Mucosa of rectum (tissue), 2 donors: ENCODE measurements at regions not wholly inside any gene's neighbourhood (a gene's known extent, or its start where the extent isn't known, plus 50 kb on each side); places are given as distances from the start of the nearest gene placed in this dataset.

Source experiments
- H3K27ac ChIP-seq, 2 donors: one replicate each; pipeline ENCODE4 v1.7.0; 2013; ENCODE audit warnings: inconsistent platforms in 2 of 2, low read depth in 2 of 2, low read length in 2 of 2
- H3K27me3 ChIP-seq, 2 donors: one replicate each; pipeline ENCODE4 v1.7.0; 2013; ENCODE audit warnings: low read length in 2 of 2; ENCODE audit not compliant: control insufficient read depth in 2 of 2, insufficient read depth in 2 of 2
- H3K36me3 ChIP-seq, 2 donors: one replicate each; pipeline ENCODE4 v1.7.0; 2013; ENCODE audit warnings: low read length in 2 of 2; ENCODE audit not compliant: control insufficient read depth in 2 of 2, insufficient read depth in 2 of 2
- H3K4me1 ChIP-seq, 2 donors: one replicate each; pipeline ENCODE4 v1.7.0; 2013; ENCODE audit warnings: low read length in 2 of 2, mild to moderate bottlenecking in 1 of 2; ENCODE audit not compliant: control insufficient read depth in 2 of 2, insufficient read depth in 2 of 2
- H3K4me3 ChIP-seq, 2 donors: one replicate each; pipeline ENCODE4 v1.7.0; 2013; ENCODE audit warnings: low read length in 2 of 2
- H3K9ac ChIP-seq, 2 donors: one replicate each; pipeline ENCODE4 v1.7.0; 2013; ENCODE audit warnings: low read length in 2 of 2, low read depth in 1 of 2, mild to moderate bottlenecking in 1 of 2
- H3K9me3 ChIP-seq, 2 donors: one replicate each; pipeline ENCODE4 v1.7.0; 2013; ENCODE audit warnings: low read length in 2 of 2; ENCODE audit not compliant: control insufficient read depth in 2 of 2
- donor health status: healthy.
- donor health status: Normal muscosa, but diverticular disease.

- H3K9me3 ChIP-seq: no peaks in the 10 kb centered on the region
- H3K4me1 ChIP-seq: no peaks in the 10 kb centered on the region
- no peak overlapping the region for H3K4me3 ChIP-seq
- H3K9ac ChIP-seq: no peak overlapping the region
- no peak overlapping the region for H3K27ac ChIP-seq
- no peaks in the 10 kb centered on the region for H3K27me3 ChIP-seq
- H3K36me3 ChIP-seq: no peaks in the 10 kb centered on the region
These were observed 362.0 kb downstream of the PRELID2 start for GRCh38 chr5:145473042-145473642.

- Histone ChIP-seq H3K36me3 (no peaks in the 10 kb centered on the region), H3K27me3 (no peaks in the 10 kb centered on the region), H3K4me3 (no peak overlapping the region), H3K27ac (no peak overlapping the region), H3K9me3 (no peaks in the 10 kb centered on the region), H3K9ac (no peak overlapping the region), H3K4me1 (no peaks in the 10 kb centered on the region)
These were observed 363.1 kb downstream of the PRELID2 start for GRCh38 chr5:145471831-145472612.

- Histone ChIP-seq H3K36me3 (no peaks in the 10 kb centered on the region), H3K4me3 (no peak overlapping the region), H3K27me3 (no peaks in the 10 kb centered on the region), H3K9ac (no peak overlapping the region), H3K27ac (no peak overlapping the region), H3K9me3 (no peaks in the 10 kb centered on the region), H3K4me1 (no peaks in the 10 kb centered on the region)
These were observed 364.1 kb downstream of the PRELID2 start for GRCh38 chr5:145471026-145471425.

GRCh38 chr5:145470396-145470979 lies 364.7 kb downstream of the PRELID2 start:
- H3K27ac ChIP-seq: no peak overlapping the region
- H3K27me3 ChIP-seq: no peaks in the 10 kb centered on the region
- H3K9ac ChIP-seq: no peak overlapping the region
- no peaks in the 10 kb centered on the region for H3K9me3 ChIP-seq
- no peaks in the 10 kb centered on the region for H3K4me1 ChIP-seq
- no peak overlapping the region for H3K4me3 ChIP-seq
- H3K36me3 ChIP-seq: no peaks in the 10 kb centered on the region

GRCh38 chr5:145467446-145467845 lies 367.7 kb downstream of the PRELID2 start:
- H3K27ac ChIP-seq: no peak overlapping the region
- no peaks in the 10 kb centered on the region for H3K4me1 ChIP-seq
- H3K27me3 ChIP-seq: no peaks in the 10 kb centered on the region
- H3K9me3 ChIP-seq: no peaks in the 10 kb centered on the region
- H3K4me3 ChIP-seq: no peak overlapping the region
- H3K36me3 ChIP-seq: no peaks in the 10 kb centered on the region
- H3K9ac ChIP-seq: no peak overlapping the region

GRCh38 chr5:145466533-145466932 lies 368.6 kb downstream of the PRELID2 start:
- Histone ChIP-seq H3K36me3 (no peaks in the 10 kb centered on the region), H3K4me1 (no peaks in the 10 kb centered on the region), H3K9ac (no peak overlapping the region), H3K27ac (no peak overlapping the region), H3K27me3 (no peaks in the 10 kb centered on the region), H3K9me3 (no peaks in the 10 kb centered on the region), H3K4me3 (no peak overlapping the region)

- H3K4me1 ChIP-seq: no peaks in the 10 kb centered on the region
- no peak overlapping the region for H3K27ac ChIP-seq
- no peaks in the 10 kb centered on the region for H3K27me3 ChIP-seq
- H3K4me3 ChIP-seq: no peak overlapping the region
- no peaks in the 10 kb centered on the region for H3K36me3 ChIP-seq
- H3K9ac ChIP-seq: no peak overlapping the region
- H3K9me3 ChIP-seq: no peaks in the 10 kb centered on the region
These were observed 369.5 kb downstream of the PRELID2 start for GRCh38 chr5:145465474-145466263.

GRCh38 chr5:145464171-145464570 lies 371.0 kb downstream of the PRELID2 start:
- Histone ChIP-seq H3K27me3 (no peaks in the 10 kb centered on the region), H3K27ac (no peak overlapping the region), H3K36me3 (no peaks in the 10 kb centered on the region), H3K4me3 (no peak overlapping the region), H3K4me1 (no peaks in the 10 kb centered on the region), H3K9me3 (no peaks in the 10 kb centered on the region), H3K9ac (no peak overlapping the region)

GRCh38 chr5:145463634-145464033 lies 371.5 kb downstream of the PRELID2 start:
- Histone ChIP-seq H3K27ac (no peak overlapping the region), H3K9ac (no peak overlapping the region), H3K4me1 (no peaks in the 10 kb centered on the region), H3K4me3 (no peak overlapping the region), H3K9me3 (no peaks in the 10 kb centered on the region), H3K27me3 (no peaks in the 10 kb centered on the region), H3K36me3 (no peaks in the 10 kb centered on the region)

- Histone ChIP-seq H3K4me3 (no peak overlapping the region), H3K9me3 (no peaks in the 10 kb centered on the region), H3K9ac (no peak overlapping the region), H3K4me1 (no peaks in the 10 kb centered on the region), H3K36me3 (no peaks in the 10 kb centered on the region), H3K27me3 (no peaks in the 10 kb centered on the region), H3K27ac (no peak overlapping the region)
These were observed 372.6 kb downstream of the PRELID2 start for GRCh38 chr5:145462525-145462924.
